HFFc6 (cell line): ENCODE measurements at regions not wholly inside any gene's neighbourhood (a gene's known extent, or its start where the extent isn't known, plus 50 kb on each side); places are given as distances from the start of the nearest gene placed in this dataset.
"Not testable (repeated sequence)": the region's sequence is repeated elsewhere in the genome, so short reads cannot be mapped to it uniquely, and the experiment has no call there.

ENCODE experiments used
- DNase-seq: peaks from one replicate; pipeline ENCODE4 v3.0.0-alpha.2; 2018
- H3K27ac Mint-ChIP-seq: 2 replicates; pipeline ENCODE4 v1.8.0; 2020; ENCODE audit warnings: mild to moderate bottlenecking, mixed read lengths
- H3K27me3 Mint-ChIP-seq: 2 replicates; pipeline ENCODE4 v1.8.0; 2021; ENCODE audit warnings: mild to moderate bottlenecking, moderate library complexity, mixed read lengths; ENCODE audit not compliant: insufficient read depth
- H3K36me3 Mint-ChIP-seq: 2 replicates; pipeline ENCODE4 v1.8.0; 2021; ENCODE audit warnings: low read depth, mixed read lengths
- H3K4me1 Mint-ChIP-seq: 2 replicates; pipeline ENCODE4 v1.8.0; 2020; ENCODE audit warnings: low read depth, mixed read lengths
- H3K4me3 Mint-ChIP-seq: 2 replicates; pipeline ENCODE4 v1.8.0; 2020; ENCODE audit warnings: mild to moderate bottlenecking, moderate library complexity, mixed read lengths
- H3K9me3 Mint-ChIP-seq: 2 replicates; pipeline ENCODE4 v1.8.0; 2020; ENCODE audit warnings: mild to moderate bottlenecking, mixed read lengths
- TF ChIP-seq, protein P1 (sequence below): fragments of 200-600 bp; sonication (generic); IDR thresholded peaks from 2 replicates; pipeline ENCODE4 v1.5.0; 2021; ENCODE audit warnings: antibody characterized with exemption, mild to moderate bottlenecking

DNA sequence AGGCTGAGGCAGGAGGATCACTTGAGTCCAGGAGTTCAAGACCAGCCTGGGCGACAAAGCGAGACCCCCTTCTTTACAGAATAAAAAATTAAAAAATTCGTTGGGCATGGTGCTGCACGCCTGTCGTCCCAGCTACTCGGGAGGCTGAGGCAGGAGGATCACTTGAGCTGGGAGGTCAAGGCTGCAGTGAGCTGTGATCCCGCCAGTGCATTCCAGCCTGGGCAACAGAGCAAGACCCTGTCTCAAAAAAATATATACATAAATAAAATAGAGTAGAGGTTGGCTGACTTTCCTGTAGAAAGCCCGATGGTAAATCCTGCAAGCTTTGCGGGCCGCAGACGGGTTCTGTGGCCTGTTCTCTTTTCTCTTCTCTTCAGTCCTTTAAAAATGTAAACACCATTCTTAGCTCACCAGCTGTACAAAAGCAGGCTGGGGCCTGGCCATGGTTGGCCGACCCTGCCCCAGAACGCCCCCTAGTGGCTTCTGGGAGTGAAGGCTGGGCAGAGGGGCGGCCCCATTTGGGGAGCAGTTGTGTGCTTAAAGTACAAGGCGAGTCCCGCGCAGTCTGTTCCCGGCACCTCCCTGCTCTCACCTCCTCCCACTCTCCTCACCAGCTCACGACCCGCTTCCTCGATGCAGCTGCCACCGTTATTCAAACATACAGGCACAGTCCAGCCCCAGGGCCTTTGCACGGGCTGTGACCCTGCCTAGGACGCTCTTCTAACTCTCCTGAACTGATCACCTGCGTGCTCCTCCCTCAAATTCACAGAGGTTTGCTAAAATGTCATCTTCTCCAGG lies 109.5 kb downstream of the CRLF3 start:
- not testable (repeated sequence) for H3K9me3 Mint-ChIP-seq, H3K4me3 Mint-ChIP-seq, H3K36me3 Mint-ChIP-seq, H3K27me3 Mint-ChIP-seq, H3K4me1 Mint-ChIP-seq, H3K27ac Mint-ChIP-seq
- DNase-seq = peak; percentile 43
- TF ChIP-seq, protein P1, sequence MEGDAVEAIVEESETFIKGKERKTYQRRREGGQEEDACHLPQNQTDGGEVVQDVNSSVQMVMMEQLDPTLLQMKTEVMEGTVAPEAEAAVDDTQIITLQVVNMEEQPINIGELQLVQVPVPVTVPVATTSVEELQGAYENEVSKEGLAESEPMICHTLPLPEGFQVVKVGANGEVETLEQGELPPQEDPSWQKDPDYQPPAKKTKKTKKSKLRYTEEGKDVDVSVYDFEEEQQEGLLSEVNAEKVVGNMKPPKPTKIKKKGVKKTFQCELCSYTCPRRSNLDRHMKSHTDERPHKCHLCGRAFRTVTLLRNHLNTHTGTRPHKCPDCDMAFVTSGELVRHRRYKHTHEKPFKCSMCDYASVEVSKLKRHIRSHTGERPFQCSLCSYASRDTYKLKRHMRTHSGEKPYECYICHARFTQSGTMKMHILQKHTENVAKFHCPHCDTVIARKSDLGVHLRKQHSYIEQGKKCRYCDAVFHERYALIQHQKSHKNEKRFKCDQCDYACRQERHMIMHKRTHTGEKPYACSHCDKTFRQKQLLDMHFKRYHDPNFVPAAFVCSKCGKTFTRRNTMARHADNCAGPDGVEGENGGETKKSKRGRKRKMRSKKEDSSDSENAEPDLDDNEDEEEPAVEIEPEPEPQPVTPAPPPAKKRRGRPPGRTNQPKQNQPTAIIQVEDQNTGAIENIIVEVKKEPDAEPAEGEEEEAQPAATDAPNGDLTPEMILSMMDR = peak; percentile 90

DNA sequence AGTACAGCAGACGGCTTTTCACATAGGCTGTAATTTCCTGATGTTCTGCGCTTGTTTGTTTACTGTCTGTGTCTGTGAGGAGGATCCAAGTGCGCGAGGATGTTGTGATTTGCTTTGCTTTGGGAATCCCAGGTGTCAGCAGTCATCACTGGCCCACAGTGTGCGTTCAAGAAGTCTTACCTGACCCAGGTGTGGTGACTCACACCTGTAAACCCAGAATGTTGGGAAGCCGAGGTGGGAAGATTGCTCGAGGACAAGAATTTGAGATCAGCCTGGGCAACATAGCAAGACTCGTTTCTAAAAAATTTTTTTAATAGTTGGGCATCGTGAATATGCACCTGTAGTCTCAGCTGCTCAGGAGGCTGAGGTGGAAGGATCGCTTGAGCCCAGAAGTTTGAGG lies 110.7 kb downstream of the CRLF3 start:
- not testable (repeated sequence) for H3K9me3 Mint-ChIP-seq, H3K27ac Mint-ChIP-seq, H3K4me1 Mint-ChIP-seq, H3K36me3 Mint-ChIP-seq, H3K4me3 Mint-ChIP-seq, H3K27me3 Mint-ChIP-seq, DNase-seq

DNA sequence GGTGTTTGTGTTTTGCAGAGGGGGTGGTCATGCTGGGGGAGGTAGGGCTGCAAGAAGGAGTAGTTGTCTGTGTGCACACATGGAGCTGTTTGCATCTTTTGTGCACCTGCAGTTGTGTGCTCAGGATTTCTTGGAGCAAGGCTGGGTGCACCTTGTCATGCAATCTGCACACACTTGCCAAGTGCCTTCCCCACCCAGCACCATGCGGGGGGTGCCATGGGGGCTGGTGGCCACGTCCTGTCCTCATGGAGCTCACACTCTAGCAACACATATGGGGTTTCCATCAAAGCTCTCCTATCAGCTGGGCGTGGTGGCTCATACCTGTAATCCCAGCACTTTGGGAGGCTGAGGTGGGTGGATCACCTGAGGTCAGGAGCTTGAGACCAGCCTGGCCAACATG lies 111.6 kb downstream of the CRLF3 start:
- H3K27me3 Mint-ChIP-seq, DNase-seq, H3K36me3 Mint-ChIP-seq, H3K4me3 Mint-ChIP-seq, H3K27ac Mint-ChIP-seq, H3K9me3 Mint-ChIP-seq: not testable (repeated sequence)
- peaks cover 15% of the 10 kb centered on the region for H3K4me1 Mint-ChIP-seq

DNA sequence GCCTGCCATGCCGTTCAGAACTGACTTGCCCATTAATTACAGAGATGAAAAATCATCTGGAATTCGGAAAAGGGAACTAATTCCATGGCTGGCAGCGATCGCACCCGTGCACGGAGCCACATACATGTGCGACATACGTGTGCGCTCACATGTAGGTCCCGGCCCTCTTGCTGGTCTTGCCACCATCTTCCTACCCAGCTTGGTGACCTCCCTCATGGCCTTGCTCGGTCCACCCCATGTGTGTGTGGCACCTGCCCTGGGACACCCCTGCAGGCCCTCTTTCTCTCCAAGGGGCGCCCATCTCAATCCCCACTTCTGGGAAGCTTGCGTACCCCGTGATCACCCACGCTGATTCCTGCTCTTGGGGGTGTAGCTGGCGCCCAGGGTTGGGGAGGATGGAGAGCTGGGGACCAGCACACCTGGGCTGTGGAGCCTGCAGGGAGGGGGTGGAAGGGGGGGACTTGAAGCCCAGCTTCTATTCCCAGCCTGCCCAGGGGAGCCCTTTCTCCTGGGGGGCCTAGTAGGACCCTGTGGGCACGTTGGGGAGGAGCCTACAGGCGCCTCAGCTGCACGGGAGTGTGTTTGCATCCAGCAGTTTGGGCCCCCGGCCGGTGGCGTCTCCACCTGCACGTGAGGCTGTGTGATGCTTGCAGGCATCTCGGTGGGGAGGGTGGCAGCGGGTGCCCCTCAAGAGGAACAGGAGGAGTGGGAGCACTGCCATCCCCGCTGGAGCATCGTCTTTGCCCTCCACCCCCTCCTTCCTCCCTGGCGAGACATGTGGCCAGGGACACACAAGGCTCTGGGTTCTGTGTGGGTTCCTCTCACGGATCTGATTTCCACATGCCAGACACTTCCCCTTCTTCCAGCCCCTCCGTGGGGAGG lies 112.6 kb downstream of the CRLF3 start:
- not testable (repeated sequence) for H3K36me3 Mint-ChIP-seq, H3K9me3 Mint-ChIP-seq, H3K27ac Mint-ChIP-seq, DNase-seq
- Mint-ChIP-seq H3K27me3 (peaks cover 14% of the 10 kb centered on the region), H3K4me3 (peak overlapping the region; percentile 72; the same call in 1 of the 2 replicates), H3K4me1 (peaks cover 17% of the 10 kb centered on the region)

DNA sequence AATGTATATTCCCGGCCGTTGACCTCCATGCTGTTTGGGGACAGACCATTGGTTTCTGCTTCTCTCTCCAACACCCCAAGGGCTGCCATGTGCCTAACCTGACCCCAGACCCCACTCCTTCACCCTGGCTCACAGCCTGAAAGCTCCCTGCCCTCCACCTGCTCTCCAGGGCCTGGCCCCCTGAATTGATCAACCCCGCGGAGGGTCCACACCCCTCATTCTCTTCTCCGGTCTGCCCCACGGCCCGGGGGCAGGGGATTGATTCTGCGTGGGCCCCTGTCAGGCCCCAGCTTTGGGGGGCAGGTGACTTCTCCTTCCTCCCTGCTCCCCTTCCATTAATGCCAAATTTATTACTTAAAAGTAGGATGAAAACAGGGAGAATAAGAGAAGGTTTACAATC lies 113.3 kb downstream of the CRLF3 start:
- not testable (repeated sequence) for H3K9me3 Mint-ChIP-seq
- H3K4me1 Mint-ChIP-seq = peaks cover 17% of the 10 kb centered on the region

DNA sequence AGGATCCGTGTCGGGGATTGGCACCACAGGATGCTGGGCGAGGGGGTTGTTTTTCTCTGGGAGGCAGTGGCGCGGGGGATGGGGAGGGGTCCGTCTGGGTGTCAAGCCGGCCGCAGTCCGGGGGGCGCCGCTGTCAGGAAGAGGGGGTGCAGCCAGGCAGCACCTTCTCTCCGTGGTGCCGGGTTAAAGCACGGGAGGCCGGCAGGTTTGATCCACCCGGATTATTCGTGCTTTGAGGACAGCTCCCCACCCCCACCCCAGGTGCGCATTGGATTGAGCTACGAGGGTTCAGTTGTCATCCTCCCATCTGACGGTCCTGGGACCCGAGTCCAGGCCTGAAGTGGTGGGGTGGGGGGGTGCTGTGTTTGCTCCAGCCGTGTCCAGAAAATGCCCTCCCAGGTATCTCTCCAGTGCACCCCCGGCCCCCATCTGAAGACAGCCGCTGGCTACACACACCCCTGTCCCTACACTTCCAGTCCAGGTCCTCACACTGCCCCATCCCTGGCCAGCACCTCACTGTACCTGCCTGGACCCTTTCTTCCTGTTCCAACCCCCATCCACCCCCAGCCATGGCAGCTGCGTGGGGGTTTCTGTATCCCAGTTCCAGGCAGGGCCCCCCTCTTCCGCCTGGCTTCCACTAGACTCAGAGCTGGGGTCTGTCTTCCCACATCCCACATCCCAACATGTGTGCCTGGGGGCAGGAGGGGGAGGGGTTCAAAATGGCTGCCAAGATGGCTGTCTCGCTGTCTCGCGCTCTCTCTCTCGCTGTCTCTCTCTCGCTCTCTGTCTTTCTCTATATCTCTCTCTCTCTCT lies 114.0 kb downstream of the CRLF3 start:
- H3K36me3 Mint-ChIP-seq, H3K9me3 Mint-ChIP-seq, DNase-seq: not testable (repeated sequence)
- peak overlapping the region; percentile 72 for H3K4me3 Mint-ChIP-seq
- peaks cover 28% of the 10 kb centered on the region for H3K27me3 Mint-ChIP-seq
- H3K4me1 Mint-ChIP-seq = peaks cover 17% of the 10 kb centered on the region
- H3K27ac Mint-ChIP-seq = peak overlapping the region; percentile 58

More for the DNA sequence above, 113.3 kb downstream of the CRLF3 start:
- Mint-ChIP-seq H3K27me3 (peaks cover 21% of the 10 kb centered on the region), H3K4me3 (peak overlapping the region; percentile 72), H3K27ac (peak overlapping the region; percentile 58)
- not testable (repeated sequence) for DNase-seq, H3K36me3 Mint-ChIP-seq

DNA sequence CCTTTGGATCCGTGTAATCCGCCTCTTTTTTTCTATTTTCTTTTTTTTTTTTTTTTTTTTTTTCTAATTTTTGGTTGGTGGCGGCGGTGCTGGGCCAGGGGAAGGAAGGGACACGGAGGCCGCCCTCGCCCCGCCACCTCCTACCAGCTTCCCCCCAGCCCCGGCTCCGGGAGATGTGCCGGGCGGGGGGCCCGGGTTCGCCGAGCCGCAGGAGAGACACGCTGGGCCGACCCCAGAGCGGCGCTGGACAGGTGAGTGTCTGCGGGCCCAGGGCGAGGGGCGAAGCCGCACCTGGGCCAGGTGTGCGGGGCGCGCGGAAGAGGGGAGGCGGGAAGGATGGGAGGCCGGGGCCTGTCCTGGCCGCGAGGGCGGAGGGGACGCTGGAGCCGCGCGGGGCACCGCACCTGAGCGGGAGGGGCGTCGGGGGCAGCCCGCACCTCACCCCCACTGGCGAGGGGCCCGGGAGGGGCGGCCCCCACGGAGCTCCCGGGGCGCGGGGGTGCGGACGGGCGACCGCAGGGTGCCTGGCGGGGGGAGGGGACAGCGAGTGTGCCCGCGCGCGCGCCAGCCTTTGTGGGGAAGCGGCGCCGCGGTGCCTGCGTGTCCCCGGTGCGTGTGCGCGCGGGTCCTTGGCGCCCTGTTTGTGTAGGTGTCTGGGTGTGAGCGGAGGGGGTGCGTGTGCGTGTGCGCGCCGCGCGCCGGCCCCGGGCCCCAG lies 114.8 kb downstream of the CRLF3 start:
- TF ChIP-seq, protein P1 = 0 out of 2 replicates have a peak, but pooled peaks have one; percentile 13
- H3K9me3 Mint-ChIP-seq, H3K36me3 Mint-ChIP-seq, DNase-seq, H3K27ac Mint-ChIP-seq: not testable (repeated sequence)
- peak overlapping the region; percentile 72 for H3K4me3 Mint-ChIP-seq
- peaks cover 32% of the 10 kb centered on the region for H3K27me3 Mint-ChIP-seq
- H3K4me1 Mint-ChIP-seq = peaks cover 17% of the 10 kb centered on the region

DNA sequence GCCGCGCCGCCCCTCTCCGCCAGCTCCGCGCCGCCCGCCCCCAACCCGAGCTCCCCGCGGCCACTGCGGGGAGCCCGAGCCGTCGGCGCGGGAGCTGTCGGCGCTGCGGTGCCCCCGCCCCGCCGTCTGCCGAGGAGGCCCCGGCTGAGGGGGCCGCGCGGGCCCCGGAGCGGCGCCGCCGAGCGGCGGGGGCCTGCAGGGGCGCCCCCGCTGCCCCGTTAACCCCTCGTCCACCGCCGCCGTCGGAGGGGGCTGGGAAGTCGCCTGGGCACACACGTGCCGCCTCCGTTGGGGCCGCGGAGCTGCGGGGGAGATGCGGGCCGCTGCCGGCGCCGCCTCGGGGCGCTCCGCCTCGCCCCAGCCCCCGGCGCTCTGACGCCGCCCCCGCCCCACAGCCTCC lies 115.4 kb downstream of the CRLF3 start:
- H3K27me3 Mint-ChIP-seq = peaks cover 32% of the 10 kb centered on the region
- not testable (repeated sequence) for H3K36me3 Mint-ChIP-seq, DNase-seq, H3K27ac Mint-ChIP-seq, H3K4me3 Mint-ChIP-seq, H3K9me3 Mint-ChIP-seq
- peaks cover 17% of the 10 kb centered on the region for H3K4me1 Mint-ChIP-seq

DNA sequence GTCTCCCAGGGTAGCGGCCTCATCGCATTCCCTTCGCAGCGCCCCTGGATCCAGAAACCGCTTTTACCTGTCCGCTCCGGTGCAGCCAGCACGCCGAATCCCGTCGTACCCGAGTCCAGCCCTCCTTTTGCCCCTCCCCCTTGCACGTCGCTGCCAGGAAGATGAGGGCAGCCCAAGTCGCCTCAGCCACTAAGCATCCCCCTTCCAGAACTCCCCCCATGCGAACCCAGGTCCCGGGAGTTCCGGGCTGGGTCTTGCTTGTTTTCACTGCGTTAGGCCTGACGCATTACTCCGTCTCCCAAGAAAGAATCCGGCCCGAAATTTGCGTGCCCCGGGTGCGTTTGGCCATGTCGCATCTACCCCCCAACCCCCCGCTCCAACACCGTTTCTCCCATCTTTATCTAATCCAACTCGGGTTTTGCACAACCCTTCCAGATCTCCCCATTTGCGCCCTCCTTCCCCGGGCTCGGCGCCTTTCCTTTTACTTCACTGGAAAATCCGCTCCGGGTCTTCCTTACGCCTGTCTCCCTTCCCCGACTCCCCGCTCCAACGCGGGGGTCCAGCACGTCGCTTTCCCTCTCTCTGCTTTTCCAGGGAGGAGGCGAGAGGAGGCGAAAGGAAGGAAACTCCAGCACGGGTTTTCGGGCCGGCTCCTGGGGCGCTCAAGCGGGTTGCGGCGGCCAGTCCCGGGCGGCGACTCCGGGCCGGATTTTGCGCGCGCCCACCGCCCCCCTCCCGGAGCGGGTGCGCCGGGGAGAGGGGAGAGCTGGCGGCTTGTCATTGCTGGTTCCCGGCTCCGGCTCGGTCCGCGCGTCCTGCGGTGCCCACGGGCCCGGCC lies 116.0 kb downstream of the CRLF3 start:
- not testable (repeated sequence) for H3K36me3 Mint-ChIP-seq, H3K9me3 Mint-ChIP-seq
- Mint-ChIP-seq H3K27me3 (peaks cover 35% of the 10 kb centered on the region), H3K27ac (peak overlapping the region; percentile 81), H3K4me1 (peaks cover 17% of the 10 kb centered on the region), H3K4me3 (peak overlapping the region; percentile 93)
- DNase-seq = peak; percentile 86

DNA sequence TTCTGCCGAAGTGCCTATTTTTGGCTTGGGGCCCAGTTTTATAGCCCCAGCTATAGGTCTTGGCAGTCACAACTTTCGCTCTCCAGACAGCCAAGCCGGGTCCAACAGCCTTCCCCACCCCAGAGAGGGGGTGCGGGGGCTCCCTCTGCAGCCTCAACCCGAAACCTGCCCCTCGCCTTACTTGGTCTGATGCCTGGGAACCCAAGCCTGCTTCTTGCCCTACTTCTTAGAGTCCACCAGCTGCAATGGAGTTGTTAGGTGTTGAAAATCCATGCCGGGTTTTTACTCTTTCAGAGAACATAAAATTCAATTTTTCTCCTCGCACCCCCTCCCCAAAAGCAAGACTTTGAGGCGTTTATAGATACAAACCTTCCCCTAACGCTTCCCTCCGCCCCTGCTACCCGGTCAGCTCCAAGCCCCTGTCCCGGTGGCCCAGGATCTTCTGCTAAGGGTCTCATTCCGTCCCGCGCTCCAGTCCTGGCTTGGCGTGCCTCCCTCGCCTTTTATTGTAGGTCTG lies 116.7 kb downstream of the CRLF3 start:
- Mint-ChIP-seq H3K4me1 (peaks cover 17% of the 10 kb centered on the region), H3K27me3 (peaks cover 39% of the 10 kb centered on the region), H3K27ac (peak overlapping the region; percentile 81), H3K4me3 (peak overlapping the region; percentile 93)
- not testable (repeated sequence) for H3K36me3 Mint-ChIP-seq, H3K9me3 Mint-ChIP-seq
- peak; percentile 30 for DNase-seq
